GM20000 (cell line): ENCODE measurements at regions not wholly inside any gene's neighbourhood (a gene's known extent, or its start where the extent isn't known, plus 50 kb on each side); places are given as distances from the start of the nearest gene placed in this dataset.

Source experiments
- DNase-seq: peaks from one replicate; pipeline ENCODE4 v3.0.0; 2012; ENCODE audit warnings: low spot score
- TF ChIP-seq, protein P1 (sequence below): IDR thresholded peaks from 2 replicates; pipeline ENCODE4 v1.5.1; 2012; ENCODE audit warnings: mild to moderate bottlenecking, control low read depth; ENCODE audit errors: extremely low read depth, missing control alignments

DNA sequence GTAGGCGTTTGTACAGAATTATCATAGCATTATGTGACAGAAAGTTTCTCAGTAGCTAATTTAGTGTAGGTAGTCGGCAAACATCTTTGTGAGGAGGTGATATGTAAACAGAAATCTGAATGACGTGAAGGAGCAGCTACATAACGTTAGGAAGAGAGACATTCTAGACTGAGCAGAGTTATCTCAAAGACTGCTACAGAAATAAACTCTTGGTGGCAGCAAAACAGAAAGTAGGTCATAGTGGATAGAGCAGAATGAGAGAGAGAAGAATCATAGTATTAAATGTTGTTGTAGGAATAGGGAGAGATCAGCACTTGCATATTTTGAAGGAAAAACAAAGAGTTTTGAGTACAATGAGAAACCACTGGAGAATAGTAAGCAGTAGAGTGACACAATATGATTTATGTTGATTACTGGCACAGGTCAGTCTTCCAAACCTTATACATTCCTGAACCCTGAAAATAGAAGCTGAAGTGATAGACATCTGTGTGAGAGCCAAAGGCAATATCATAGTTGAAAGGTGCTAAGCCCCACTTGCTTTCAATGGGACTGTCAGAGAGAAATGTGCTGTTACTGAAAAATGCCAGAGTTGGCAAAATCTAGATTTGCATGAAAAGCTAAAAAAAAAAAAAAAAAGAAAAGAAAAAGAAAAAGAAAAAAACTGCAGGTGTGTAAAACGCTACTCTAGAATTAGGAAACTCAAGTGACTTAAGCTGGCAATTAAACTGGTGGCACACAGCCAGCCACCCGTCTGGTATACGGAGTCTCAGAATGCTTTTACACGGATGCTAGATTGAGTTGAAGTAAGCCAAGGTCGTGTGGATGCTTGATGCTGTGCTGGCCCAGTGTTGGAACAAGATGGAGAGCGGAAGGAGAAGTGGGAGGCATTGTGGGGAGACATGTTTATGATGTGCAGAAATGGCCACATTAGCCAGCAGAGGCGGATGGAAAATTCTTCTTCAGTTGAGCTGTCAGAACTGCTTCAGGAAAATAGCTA, 750.2 kb upstream of the HS3ST1 start:
- TF ChIP-seq, protein P1, sequence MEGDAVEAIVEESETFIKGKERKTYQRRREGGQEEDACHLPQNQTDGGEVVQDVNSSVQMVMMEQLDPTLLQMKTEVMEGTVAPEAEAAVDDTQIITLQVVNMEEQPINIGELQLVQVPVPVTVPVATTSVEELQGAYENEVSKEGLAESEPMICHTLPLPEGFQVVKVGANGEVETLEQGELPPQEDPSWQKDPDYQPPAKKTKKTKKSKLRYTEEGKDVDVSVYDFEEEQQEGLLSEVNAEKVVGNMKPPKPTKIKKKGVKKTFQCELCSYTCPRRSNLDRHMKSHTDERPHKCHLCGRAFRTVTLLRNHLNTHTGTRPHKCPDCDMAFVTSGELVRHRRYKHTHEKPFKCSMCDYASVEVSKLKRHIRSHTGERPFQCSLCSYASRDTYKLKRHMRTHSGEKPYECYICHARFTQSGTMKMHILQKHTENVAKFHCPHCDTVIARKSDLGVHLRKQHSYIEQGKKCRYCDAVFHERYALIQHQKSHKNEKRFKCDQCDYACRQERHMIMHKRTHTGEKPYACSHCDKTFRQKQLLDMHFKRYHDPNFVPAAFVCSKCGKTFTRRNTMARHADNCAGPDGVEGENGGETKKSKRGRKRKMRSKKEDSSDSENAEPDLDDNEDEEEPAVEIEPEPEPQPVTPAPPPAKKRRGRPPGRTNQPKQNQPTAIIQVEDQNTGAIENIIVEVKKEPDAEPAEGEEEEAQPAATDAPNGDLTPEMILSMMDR: no peak

GRCh38 chr4:12177416-12177815, 748.7 kb upstream of the HS3ST1 start:
- DNase-seq: no peak
- TF ChIP-seq, protein P1: no peak

More for the DNA sequence above, 750.2 kb upstream of the HS3ST1 start:
- DNase-seq: no peak

DNA sequence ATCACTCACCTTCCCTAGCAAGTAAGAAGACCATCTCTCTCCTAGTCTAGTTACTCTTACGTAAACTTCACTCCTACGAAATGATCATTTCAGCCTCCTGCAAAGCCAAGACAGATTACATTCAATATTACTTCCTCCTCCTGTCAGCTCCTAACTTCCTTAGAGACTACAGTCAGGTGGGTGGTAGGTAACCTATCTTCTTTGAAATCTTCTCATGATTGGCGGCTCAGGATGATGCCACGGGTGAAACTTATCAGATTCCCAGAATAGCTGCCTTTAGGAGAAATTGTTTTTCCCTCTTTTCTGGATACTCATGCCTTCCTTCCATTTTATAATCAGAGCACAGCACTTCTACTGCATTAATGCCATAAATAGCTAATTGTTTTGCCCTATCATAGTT, 744.8 kb upstream of the HS3ST1 start:
- TF ChIP-seq, protein P1: no peak
- DNase-seq: no peak

GRCh38 chr4:12172198-12172973, 743.7 kb upstream of the HS3ST1 start:
- DNase-seq: no peak
- TF ChIP-seq, protein P1: no peak

DNA sequence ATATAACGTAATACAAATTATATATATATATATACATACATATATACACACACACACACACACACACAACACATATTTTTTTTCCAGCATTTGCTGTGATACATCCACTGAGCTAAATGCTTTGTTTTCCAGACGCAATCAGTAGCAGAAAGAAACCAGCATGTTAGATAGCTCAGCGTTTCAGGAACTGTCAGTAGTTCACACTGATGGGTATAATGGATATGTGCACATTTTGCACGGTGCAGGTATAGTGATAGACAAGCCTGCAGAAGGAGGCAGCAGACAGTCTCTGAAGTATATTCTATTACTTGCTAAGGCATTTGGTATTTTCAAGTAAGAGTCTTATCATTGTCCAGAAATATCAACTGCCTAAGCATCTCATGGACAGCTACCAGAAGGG, 741.6 kb upstream of the HS3ST1 start:
- TF ChIP-seq, protein P1: no peak
- DNase-seq: no peak

DNA sequence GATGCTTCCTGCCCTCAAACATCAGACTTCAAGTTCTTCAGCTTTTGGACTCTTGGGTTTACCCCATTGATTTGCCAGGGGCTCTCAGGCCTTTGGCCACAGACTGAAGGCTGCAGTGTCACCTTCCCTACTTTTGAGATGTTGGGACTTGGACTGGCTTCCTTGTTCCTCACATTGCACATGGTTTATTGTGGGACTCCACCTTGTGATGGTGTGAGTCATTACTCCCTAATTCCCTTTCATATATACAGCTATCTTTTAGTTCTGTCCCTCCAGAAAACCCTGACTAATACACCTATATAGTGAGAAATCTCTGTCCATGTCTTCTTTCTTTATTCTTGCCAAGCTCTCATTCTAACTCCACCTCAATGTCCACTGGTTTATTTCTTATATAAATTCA, 736.9 kb upstream of the HS3ST1 start:
- no peak for DNase-seq
- TF ChIP-seq, protein P1: no peak

- DNase-seq: no peak
- TF ChIP-seq, protein P1: no peak
Measured at GRCh38 chr4:12146339-12146738, 717.6 kb upstream of the HS3ST1 start.
